ACC112 (cell line): ENCODE measurements at regions not wholly inside any gene's neighbourhood (a gene's known extent, or its start where the extent isn't known, plus 50 kb on each side); places are given as distances from the start of the nearest gene placed in this dataset.
"Not testable (repeated sequence)": the region's sequence is repeated elsewhere in the genome, so short reads cannot be mapped to it uniquely, and the experiment has no call there.

Experiments
- H2AFZ ChIP-seq: fragments of 200-600 bp; sonication (generic); one replicate; pipeline ENCODE4 v1.6.0; 2017; ENCODE audit warnings: antibody characterized with exemption, low read length; ENCODE audit not compliant: unreplicated experiment
- H3K27ac ChIP-seq: fragments of 200-600 bp; sonication (generic); 2 replicates; pipeline ENCODE4 v1.5.1; 2014; ENCODE audit warnings: low read depth, mild to moderate bottlenecking, antibody characterized with exemption, low read length, moderate library complexity
- H3K27me3 ChIP-seq: fragments of 200-600 bp; sonication (generic); 2 replicates; pipeline ENCODE4 v1.6.1; 2014; ENCODE audit warnings: mild to moderate bottlenecking, antibody characterized with exemption, low read length, moderate library complexity, mixed read lengths; ENCODE audit not compliant: insufficient read depth
- H3K36me3 ChIP-seq: fragments of 200-600 bp; sonication (generic); 2 replicates; pipeline ENCODE4 v1.6.1; 2016; ENCODE audit warnings: mild to moderate bottlenecking, antibody characterized with exemption, low read length, moderate library complexity, mixed read lengths; ENCODE audit not compliant: insufficient read depth
- H3K4me1 ChIP-seq: fragments of 200-600 bp; sonication (generic); one replicate; pipeline ENCODE4 v1.6.1; 2016; ENCODE audit warnings: low read length, mixed read lengths; ENCODE audit not compliant: insufficient read depth, unreplicated experiment, control insufficient read depth
- H3K4me3 ChIP-seq: fragments of 200-600 bp; sonication (generic); 2 replicates; pipeline ENCODE4 v1.5.1; 2014; ENCODE audit warnings: mild to moderate bottlenecking, low read depth, low read length
- H3K79me2 ChIP-seq: fragments of 200-600 bp; sonication (generic); one replicate; pipeline ENCODE4 v1.6.0; 2016; ENCODE audit warnings: low read length; ENCODE audit not compliant: control insufficient read depth, unreplicated experiment, insufficient read depth

DNA sequence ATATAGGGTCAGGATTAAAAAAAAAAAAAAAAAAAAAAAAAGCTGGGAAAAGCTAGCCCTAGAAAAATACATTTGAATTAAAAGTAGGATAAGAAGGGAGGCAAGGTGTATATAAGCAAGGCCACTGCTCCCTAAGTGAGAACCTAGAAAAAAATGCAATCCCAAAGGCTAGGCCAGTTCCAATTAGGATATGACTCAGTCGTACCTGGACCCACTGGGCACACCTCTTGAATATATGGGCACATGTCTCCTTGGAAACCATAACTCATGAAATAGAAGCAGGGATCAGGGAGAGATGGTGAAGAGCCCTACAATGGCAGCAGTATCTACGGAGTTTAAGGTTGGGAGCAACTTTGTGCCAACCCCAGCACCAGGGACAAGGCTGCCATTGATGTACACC is 314.1 kb upstream of the IL12A start:
- Histone ChIP-seq H3K36me3 (no peaks in the 10 kb centered on the region), H2AFZ (no peak overlapping the region), H3K4me3 (no peak overlapping the region), H3K4me1 (no peaks in the 10 kb centered on the region), H3K27ac (no peak overlapping the region), H3K79me2 (no peaks in the 10 kb centered on the region), H3K27me3 (no peaks in the 10 kb centered on the region)

DNA sequence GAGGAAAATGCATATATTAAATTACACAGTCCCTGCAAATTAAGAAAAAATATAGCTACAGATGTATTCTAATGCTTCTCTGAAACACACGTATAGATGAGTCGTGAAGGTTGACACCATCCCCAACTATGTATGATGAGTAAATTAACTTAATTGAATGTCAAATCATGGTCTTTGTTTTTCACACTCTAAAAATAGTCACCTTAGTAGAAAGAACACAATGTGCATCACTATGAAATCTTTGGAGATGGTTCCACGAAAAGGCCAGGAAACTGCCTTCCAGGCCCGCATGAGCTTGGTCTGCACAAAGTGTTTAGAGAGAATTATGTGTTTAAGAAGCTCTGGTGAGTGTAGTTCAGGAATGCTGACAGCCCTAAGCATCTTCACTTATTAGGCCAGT is 313.4 kb upstream of the IL12A start:
- H3K36me3 ChIP-seq: no peaks in the 10 kb centered on the region
- no peak overlapping the region for H3K4me3 ChIP-seq
- no peaks in the 10 kb centered on the region for H3K4me1 ChIP-seq
- H3K27me3 ChIP-seq: no peaks in the 10 kb centered on the region
- no peaks in the 10 kb centered on the region for H3K79me2 ChIP-seq
- H2AFZ ChIP-seq: no peak overlapping the region
- no peak overlapping the region for H3K27ac ChIP-seq

DNA sequence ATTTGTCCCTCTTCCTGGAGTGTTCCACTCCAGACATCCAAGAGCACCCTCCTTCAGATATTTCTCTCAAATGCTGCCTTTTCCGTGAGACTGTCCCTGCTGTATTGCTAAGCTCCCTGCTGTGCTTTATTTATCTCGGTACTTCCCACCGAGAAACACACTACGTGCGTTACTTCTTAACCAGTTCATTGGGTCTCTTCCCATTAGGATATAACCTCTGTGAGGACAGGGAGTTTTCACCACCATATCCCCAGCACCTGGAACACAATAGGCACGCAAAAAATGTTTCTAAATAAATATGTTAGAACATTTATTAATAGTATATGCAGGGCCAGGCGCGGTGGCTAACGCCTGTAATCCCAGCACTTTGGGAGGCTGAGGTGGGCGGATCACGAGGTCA is 308.7 kb upstream of the IL12A start:
- Histone ChIP-seq H2AFZ (no peak overlapping the region), H3K4me3 (no peak overlapping the region), H3K79me2 (no peaks in the 10 kb centered on the region), H3K27ac (no peak overlapping the region), H3K27me3 (no peaks in the 10 kb centered on the region), H3K36me3 (no peaks in the 10 kb centered on the region), H3K4me1 (no peaks in the 10 kb centered on the region)

DNA sequence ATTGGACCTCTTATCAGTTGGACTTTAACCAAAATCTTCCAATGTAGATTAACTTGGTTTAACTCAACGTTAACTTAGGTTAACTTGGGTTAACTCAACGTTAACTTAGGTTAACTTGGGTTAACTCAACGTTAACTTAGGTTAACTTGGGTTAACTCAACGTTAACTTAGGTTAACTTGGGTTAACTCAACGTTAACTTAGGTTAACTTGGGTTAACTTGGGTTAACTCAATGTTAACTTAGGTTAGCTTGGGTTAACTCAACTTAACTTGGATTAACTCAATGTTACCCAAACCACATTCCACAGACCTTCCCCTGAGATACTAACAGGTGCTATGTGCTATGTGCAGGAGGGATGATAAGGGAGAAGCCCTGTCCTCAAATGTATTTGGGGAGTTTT is 306.9 kb upstream of the IL12A start:
- H3K4me1 ChIP-seq, H3K27ac ChIP-seq, H2AFZ ChIP-seq, H3K27me3 ChIP-seq, H3K79me2 ChIP-seq, H3K36me3 ChIP-seq, H3K4me3 ChIP-seq: not testable (repeated sequence)

DNA sequence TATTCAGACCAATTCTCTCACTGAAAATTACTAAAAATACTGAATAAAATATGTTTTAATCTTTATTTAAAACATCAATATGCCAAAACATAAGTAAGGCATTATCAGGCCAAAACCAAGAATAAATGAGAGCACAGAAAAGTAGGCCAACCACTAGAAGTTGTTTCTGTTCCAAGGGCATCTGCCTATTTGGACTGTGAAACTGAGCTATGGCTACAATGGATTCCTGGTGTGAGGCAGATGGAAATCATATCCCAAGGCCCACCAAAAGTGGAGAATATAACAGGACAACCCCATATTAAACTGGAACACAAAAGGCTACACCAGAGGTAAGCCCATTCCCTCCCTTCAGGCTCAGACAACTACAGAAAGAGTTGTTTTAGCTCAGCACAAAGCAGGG is 302.8 kb upstream of the IL12A start:
- Histone ChIP-seq H3K4me1 (no peaks in the 10 kb centered on the region), H3K4me3 (no peak overlapping the region), H3K27ac (no peak overlapping the region), H3K36me3 (no peaks in the 10 kb centered on the region), H2AFZ (no peak overlapping the region), H3K79me2 (no peaks in the 10 kb centered on the region), H3K27me3 (no peaks in the 10 kb centered on the region)

DNA sequence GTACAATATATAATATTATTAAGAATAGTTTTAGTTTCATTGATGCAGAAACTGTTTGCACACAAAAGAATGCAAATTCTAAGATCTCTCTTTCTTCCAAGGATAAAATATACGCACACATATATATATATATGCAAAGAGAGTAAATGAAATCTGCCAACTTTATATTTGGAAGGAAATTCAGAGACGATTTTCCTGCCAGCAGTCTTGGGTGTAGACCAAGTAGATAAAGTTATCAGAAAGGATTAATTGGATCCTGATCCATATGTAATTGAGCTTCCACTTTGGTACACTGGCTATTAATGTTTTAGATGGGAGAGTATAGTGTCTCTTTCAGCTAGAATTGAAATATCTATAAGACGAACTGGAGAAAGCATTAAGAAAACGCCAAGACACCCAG is 295.4 kb upstream of the IL12A start:
- Histone ChIP-seq H3K4me1 (no peaks in the 10 kb centered on the region), H3K36me3 (no peaks in the 10 kb centered on the region), H3K27ac (no peak overlapping the region), H3K4me3 (no peak overlapping the region), H3K79me2 (no peaks in the 10 kb centered on the region), H3K27me3 (no peaks in the 10 kb centered on the region), H2AFZ (no peak overlapping the region)

DNA sequence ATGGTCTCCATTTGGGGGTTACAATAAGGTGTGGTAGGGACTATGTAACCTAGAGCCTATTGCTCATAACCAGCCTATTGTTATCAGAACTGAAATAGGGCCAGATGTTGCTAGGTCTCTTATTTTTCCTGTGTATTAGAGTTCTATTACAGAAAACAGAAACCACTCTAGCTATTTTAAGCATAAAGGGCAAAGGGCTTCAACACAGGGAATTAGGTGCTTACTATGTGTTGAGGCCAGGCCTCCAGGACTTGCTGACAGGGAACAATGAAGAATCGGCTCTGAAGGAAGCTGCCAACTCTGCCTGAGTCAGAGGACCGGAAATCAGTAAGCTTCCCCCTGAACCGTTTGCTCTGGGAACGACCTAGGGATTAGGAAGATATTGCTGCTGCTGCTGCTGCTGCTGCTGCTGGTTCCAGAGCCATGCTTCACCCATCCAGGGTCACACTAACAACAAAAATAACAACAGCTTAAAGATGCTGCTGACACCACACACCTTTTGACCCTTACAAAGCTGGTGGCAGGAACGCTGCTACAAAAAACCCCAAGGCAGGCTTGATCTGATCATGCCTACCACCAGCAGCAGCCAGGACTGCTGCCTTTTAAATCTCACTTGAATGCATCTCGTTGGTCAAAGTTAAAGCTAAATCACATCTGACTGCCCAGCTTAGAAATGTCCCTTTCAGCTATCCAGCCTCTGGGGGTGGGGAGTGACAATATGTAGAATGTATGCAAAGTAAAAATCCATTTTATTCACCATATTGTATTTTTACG is 276.9 kb upstream of the IL12A start:
- Histone ChIP-seq H3K4me1 (peaks cover 12% of the 10 kb centered on the region), H2AFZ (peak overlapping the region; percentile 62), H3K4me3 (no peak overlapping the region)

DNA sequence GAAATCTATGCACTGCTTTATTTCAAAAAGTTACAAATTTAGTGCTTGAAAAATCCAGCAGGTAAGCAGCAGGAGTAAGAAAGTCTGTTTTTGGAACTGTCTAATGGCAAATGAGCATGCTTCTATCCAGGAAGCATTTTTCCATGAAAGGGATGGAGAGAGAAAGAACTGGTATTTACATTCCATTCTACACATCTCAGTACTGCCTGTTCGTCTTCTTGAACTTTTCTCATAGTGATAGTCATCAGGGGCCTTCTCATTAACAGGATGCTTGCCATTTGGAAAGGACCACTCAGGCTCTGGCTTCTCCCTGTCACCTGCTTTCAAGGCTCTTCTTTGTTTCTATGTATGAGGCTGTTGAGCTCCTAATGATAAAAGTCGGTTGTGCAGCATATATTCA is 267.3 kb upstream of the IL12A start:
- Histone ChIP-seq H3K27ac (no peak overlapping the region), H3K27me3 (no peaks in the 10 kb centered on the region), H3K36me3 (no peaks in the 10 kb centered on the region), H3K4me1 (peaks cover 17% of the 10 kb centered on the region), H2AFZ (no peak overlapping the region), H3K79me2 (no peaks in the 10 kb centered on the region), H3K4me3 (no peak overlapping the region)

More for the DNA sequence above, 276.9 kb upstream of the IL12A start:
- no peaks in the 10 kb centered on the region for H3K36me3 ChIP-seq
- no peaks in the 10 kb centered on the region for H3K79me2 ChIP-seq
- peak overlapping the region; percentile 62 for H3K27ac ChIP-seq
- H3K27me3 ChIP-seq: no peaks in the 10 kb centered on the region

DNA sequence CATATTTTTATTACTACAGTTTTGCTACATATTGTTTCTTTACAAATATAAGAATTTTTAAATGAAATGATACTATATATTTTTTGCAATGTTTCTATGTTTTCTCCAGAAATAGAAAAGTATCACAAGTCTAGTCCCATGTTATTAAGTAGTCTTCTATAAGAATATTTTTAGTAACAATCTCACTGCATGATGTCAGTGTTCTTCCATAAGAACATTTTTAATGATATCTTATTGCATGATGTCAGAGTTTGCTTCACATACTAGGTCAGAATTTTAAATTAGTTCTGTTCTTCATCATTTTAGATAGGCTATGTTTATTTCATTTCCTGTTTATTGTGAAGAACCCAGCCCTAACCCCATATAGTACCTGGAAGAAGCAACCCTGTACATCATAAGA is 265.3 kb upstream of the IL12A start:
- Histone ChIP-seq H3K36me3 (no peaks in the 10 kb centered on the region), H3K27me3 (no peaks in the 10 kb centered on the region), H3K79me2 (no peaks in the 10 kb centered on the region), H3K4me1 (peaks cover 31% of the 10 kb centered on the region), H3K27ac (no peak overlapping the region), H2AFZ (no peak overlapping the region), H3K4me3 (no peak overlapping the region)

DNA sequence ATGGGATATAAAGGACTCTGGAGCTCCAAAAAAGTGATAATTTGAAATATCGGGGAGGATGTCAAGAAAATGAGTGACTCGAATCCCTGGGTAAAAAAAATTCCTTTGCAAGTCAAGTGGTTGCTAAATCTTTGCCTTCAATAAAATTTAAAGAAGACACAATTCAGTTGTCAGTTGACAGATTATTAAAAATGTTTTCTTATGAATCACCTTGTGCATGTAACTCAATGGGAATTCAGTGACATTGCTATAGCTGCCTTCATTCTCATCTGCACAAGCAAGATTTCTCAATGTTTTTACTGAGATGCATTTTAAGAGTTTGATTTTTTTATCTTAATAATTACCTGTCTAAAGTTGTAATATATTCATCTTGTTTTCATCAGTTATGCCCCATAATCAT is 264.0 kb upstream of the IL12A start:
- Histone ChIP-seq H3K4me3 (no peak overlapping the region), H3K4me1 (peaks cover 31% of the 10 kb centered on the region), H3K27me3 (no peaks in the 10 kb centered on the region), H3K36me3 (no peaks in the 10 kb centered on the region), H2AFZ (no peak overlapping the region), H3K27ac (no peak overlapping the region), H3K79me2 (no peaks in the 10 kb centered on the region)

DNA sequence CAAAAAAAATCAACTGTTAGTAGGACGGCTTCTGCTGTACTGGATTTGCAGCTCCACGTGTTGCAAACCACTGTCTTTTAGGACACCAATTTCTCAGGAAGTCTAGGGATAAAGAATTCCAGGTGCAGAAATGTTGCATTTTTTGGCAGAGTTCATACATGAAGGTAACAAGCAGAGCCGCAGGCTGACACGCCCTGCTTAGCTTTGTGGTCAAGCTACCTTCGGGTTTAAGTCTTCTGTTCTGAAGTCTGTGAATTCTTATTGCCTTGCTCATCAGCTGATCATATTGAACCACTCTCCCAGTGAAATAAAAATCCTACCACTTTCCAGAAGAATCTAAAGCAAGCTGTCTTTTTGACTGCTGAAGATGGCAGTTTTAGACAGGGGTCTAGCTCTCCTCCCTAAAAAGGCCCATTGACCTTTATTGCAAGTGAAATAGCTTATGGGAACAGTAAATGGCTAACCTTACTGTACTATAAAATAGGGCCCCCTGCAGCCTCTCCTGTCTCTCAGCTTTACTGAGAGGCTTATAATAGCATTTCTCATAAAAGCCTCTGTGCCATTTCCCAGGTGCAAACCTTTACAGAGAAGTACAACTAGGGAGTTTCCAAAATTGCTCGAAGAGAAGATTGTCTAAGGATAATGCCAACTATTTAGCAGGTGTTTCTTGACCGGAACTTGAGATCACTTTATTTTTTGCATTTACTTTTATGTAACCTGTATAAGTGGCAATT is 262.2 kb upstream of the IL12A start:
- peak overlapping the region; percentile 52; the same call in 1 of the 2 replicates for H3K4me3 ChIP-seq
- H2AFZ ChIP-seq: peak overlapping the region; percentile 79
- no peaks in the 10 kb centered on the region for H3K36me3 ChIP-seq

More for the DNA sequence above, 262.2 kb upstream of the IL12A start:
- no peaks in the 10 kb centered on the region for H3K79me2 ChIP-seq
- no peaks in the 10 kb centered on the region for H3K27me3 ChIP-seq
- H3K4me1 ChIP-seq: peaks cover 31% of the 10 kb centered on the region
- H3K27ac ChIP-seq: no peak overlapping the region
